IMR-90 (cell line): ENCODE measurements at regions not wholly inside any gene's neighbourhood (a gene's known extent, or its start where the extent isn't known, plus 50 kb on each side); places are given as distances from the start of the nearest gene placed in this dataset.

Experiments
- ATAC-seq: fragments of 200-7000 bp; cut with Tn5 transposase; 2 replicates; pipeline ENCODE4 v1.9.1; 2020; ENCODE audit warnings: low read depth, mild to moderate bottlenecking, moderate library complexity
- BruUV-seq: library from RNA; stranded (reverse); fragments of 400-500 nt; replicated peaks from 2 replicates; lab custom pipeline; 2021; lab: Mats Ljungman, UMichigan
- CTCF ChIA-PET: fragments of 300-600 bp; formaldehyde crosslinking; extraction: SDS; loops from one replicate; lab custom pipeline; 2021; ENCODE audit warnings: antibody characterized with exemption; lab: Yijun Ruan, JAX
- POLR2A ChIA-PET: fragments of 300-600 bp; sonication (Branson Sonifier 250); formaldehyde crosslinking; loops from one replicate; lab custom pipeline; 2022; ENCODE audit warnings: antibody characterized with exemption; ENCODE audit not compliant: unreplicated experiment; lab: Charles Lee
- DNase-seq: peaks from one replicate; pipeline ENCODE4 v3.0.0; 2013
- H2AFZ ChIP-seq: replicated peaks from 2 replicates; pipeline ENCODE3; 2013; ENCODE audit warnings: low read length, mild to moderate bottlenecking; ENCODE audit not compliant: poor library complexity
- H2AK5ac ChIP-seq: 2 replicates; pipeline ENCODE4 v1.6.1; 2013; ENCODE audit warnings: low read depth, low read length, inconsistent platforms
- H2AK9ac ChIP-seq: replicated peaks from 2 replicates; pipeline ENCODE3; 2013; ENCODE audit warnings: mild to moderate bottlenecking, low read depth, low read length, moderate library complexity; ENCODE audit not compliant: poor library complexity
- H2BK120ac ChIP-seq: 2 replicates; pipeline ENCODE4 v1.6.1; 2013; ENCODE audit warnings: low read depth, low read length, inconsistent platforms
- H2BK15ac ChIP-seq: 3 replicates; pipeline ENCODE4 v1.6.1; 2013; ENCODE audit warnings: low read depth, low read length, inconsistent platforms
- H2BK20ac ChIP-seq: 2 replicates; pipeline ENCODE4 v1.6.1; 2013; ENCODE audit warnings: low read depth, mild to moderate bottlenecking, inconsistent platforms, low read length, moderate library complexity
- H2BK5ac ChIP-seq: 2 replicates; pipeline ENCODE4 v1.6.1; 2013; ENCODE audit warnings: mild to moderate bottlenecking, low read depth, low read length, inconsistent platforms; ENCODE audit not compliant: poor library complexity, severe bottlenecking
- H3K14ac ChIP-seq: replicated peaks from 2 replicates; pipeline ENCODE4 v1.6.1; 2013; ENCODE audit warnings: low read depth, low read length, inconsistent platforms
- H3K18ac ChIP-seq: 2 replicates; pipeline ENCODE4 v1.6.1; 2013; ENCODE audit warnings: low read depth, low read length, control low read depth
- H3K23ac ChIP-seq: 2 replicates; pipeline ENCODE4 v1.6.1; 2013; ENCODE audit warnings: low read depth, low read length, inconsistent platforms
- H3K27ac ChIP-seq: 2 replicates; pipeline ENCODE4 v1.5.1; 2013; ENCODE audit warnings: mild to moderate bottlenecking, control low read depth, low read length; ENCODE audit not compliant: insufficient read depth
- H3K27me3 ChIP-seq: 2 replicates; pipeline ENCODE4 v1.6.1; 2013; ENCODE audit warnings: low read length; ENCODE audit not compliant: control insufficient read depth, insufficient read depth
- H3K36me3 ChIP-seq: 2 replicates; pipeline ENCODE4 v1.6.1; 2013; ENCODE audit warnings: low read length, mixed read lengths; ENCODE audit not compliant: control insufficient read depth, insufficient read depth
- H3K4ac ChIP-seq: 2 replicates; pipeline ENCODE4 v1.6.1; 2013; ENCODE audit warnings: low read depth, low read length, inconsistent platforms
- H3K4me1 ChIP-seq: 2 replicates; pipeline ENCODE4 v1.6.1; 2013; ENCODE audit warnings: low read length, mixed read lengths; ENCODE audit not compliant: control insufficient read depth, insufficient read depth
- H3K4me2 ChIP-seq: 2 replicates; pipeline ENCODE4 v1.6.1; 2013; ENCODE audit warnings: low read depth, mild to moderate bottlenecking, control low read depth, low read length, moderate library complexity
- H3K4me3 ChIP-seq: 2 replicates; pipeline ENCODE4 v1.5.1; 2013; ENCODE audit warnings: low read depth, mild to moderate bottlenecking, control low read depth, low read length, moderate library complexity; ENCODE audit not compliant: insufficient read depth
- H3K56ac ChIP-seq: 2 replicates; pipeline ENCODE4 v1.6.1; 2013; ENCODE audit warnings: low read length, inconsistent platforms; ENCODE audit not compliant: insufficient read depth; ENCODE audit errors: extremely low read depth
- H3K79me1 ChIP-seq, 2 experiments: 2 replicates each; pipeline ENCODE4 v1.6.1; 2013; ENCODE audit warnings: low read length in 2 of 2, inconsistent platforms in 1 of 2, low read depth in 1 of 2
- H3K9ac ChIP-seq: 2 replicates; pipeline ENCODE4 v1.6.1; 2013; ENCODE audit warnings: low read depth, low read length, control low read depth
- H3K9me1 ChIP-seq: 2 replicates; pipeline ENCODE4 v1.6.1; 2013; ENCODE audit warnings: low read length, inconsistent platforms; ENCODE audit not compliant: insufficient read depth
- H3K9me3 ChIP-seq: 2 replicates; pipeline ENCODE4 v1.6.1; 2013; ENCODE audit warnings: low read length; ENCODE audit not compliant: control insufficient read depth, insufficient read depth
- H4K20me1 ChIP-seq: 2 replicates; pipeline ENCODE4 v1.6.1; 2013; ENCODE audit warnings: low read length, inconsistent platforms; ENCODE audit not compliant: insufficient read depth
- H4K5ac ChIP-seq: 2 replicates; pipeline ENCODE4 v1.6.1; 2013; ENCODE audit warnings: mild to moderate bottlenecking, low read depth, low read length, control low read depth
- H4K8ac ChIP-seq, 2 experiments: 2 replicates each; pipeline ENCODE4 v1.6.1; 2013; ENCODE audit warnings: low read depth in 2 of 2, low read length in 2 of 2, control low read depth in 1 of 2, inconsistent platforms in 1 of 2
- H4K91ac ChIP-seq: 2 replicates; pipeline ENCODE4 v1.6.1; 2013; ENCODE audit warnings: low read depth, low read length, inconsistent platforms; ENCODE audit not compliant: insufficient read depth
- BHLHE40 ChIP-seq: fragments of 150-350 bp; IDR thresholded peaks from 2 replicates; pipeline ENCODE4 v1.6.1; 2016; ENCODE audit warnings: mild to moderate bottlenecking, low read depth, low read length
- CEBPB ChIP-seq: IDR thresholded peaks from 2 replicates; pipeline ENCODE4 v1.6.1; 2012; ENCODE audit warnings: low read depth, low read length, improper control_type of control experiment
- FOS ChIP-seq: fragments of 150-350 bp; IDR thresholded peaks from 2 replicates; pipeline ENCODE4 v1.6.1; 2016; ENCODE audit warnings: low read depth, low read length
- MAFK ChIP-seq: IDR thresholded peaks from 2 replicates; pipeline ENCODE4 v1.6.1; 2012; ENCODE audit warnings: low read depth, low read length, improper control_type of control experiment
- MAZ ChIP-seq: IDR thresholded peaks from 2 replicates; pipeline ENCODE4 v1.6.1; 2012; ENCODE audit warnings: low read depth, mild to moderate bottlenecking, low read length, improper control_type of control experiment, moderate library complexity, borderline replicate concordance
- MXI1 ChIP-seq: IDR thresholded peaks from 2 replicates; pipeline ENCODE4 v1.6.1; 2012; ENCODE audit warnings: low read depth, mild to moderate bottlenecking, low read length, moderate library complexity, borderline replicate concordance
- NFE2L2 ChIP-seq: fragments of 150-350 bp; IDR thresholded peaks from 2 replicates; pipeline ENCODE4 v1.6.1; 2016; ENCODE audit warnings: low read depth, mild to moderate bottlenecking, low read length
- POLR2A ChIP-seq: IDR thresholded peaks from 2 replicates; pipeline ENCODE4 v1.6.1; 2012; ENCODE audit warnings: mild to moderate bottlenecking, low read depth, low read length
- RCOR1 ChIP-seq: IDR thresholded peaks from 2 replicates; pipeline ENCODE4 v1.6.1; 2012; ENCODE audit warnings: mild to moderate bottlenecking, low read length, improper control_type of control experiment; ENCODE audit not compliant: insufficient replicate concordance
- SMC3 ChIP-seq: fragments of 150-350 bp; IDR thresholded peaks from 2 replicates; pipeline ENCODE4 v1.6.1; 2016; ENCODE audit warnings: low read depth, mild to moderate bottlenecking, antibody characterized with exemption, low read length, moderate library complexity
- WGBS, 2 experiments: methylation state at CpG; one replicate each; pipeline versions ENCODE4 v1.1.5 to v1.1.7; 2013; ENCODE audit warnings: missing lambda C conversion rate in 2 of 2; ENCODE audit not compliant: insufficient read length in 1 of 2; ENCODE audit errors: extremely low coverage in 2 of 2; 5-methylcytosine and 5-hydroxymethylcytosine counted together
- dilution Hi-C: fragments of 300-500 bp; cut with HindIII; formaldehyde crosslinking; loops from one replicate; pipeline ENCODE4 v1.14.3; 2018; ENCODE audit warnings: low sequenced_read_pairs; ENCODE audit not compliant: unreplicated experiment
- in situ Hi-C: fragments of 300-500 bp; cut with MboI; formaldehyde crosslinking; loops from 3 replicates; pipeline ENCODE4 v1.14.3; 2019; ENCODE audit warnings: low sequenced_read_pairs, inconsistent platforms, mixed read lengths
- intact Hi-C: fragments of 100-400 bp; cut with micrococcal nuclease; formaldehyde crosslinking; loops from 2 replicates; pipeline ENCODE4 v1.10.0; 2022
- TF ChIP-seq, protein P1 (sequence below): fragments of 150-350 bp; IDR thresholded peaks from 2 replicates; pipeline ENCODE4 v1.6.1; 2017; ENCODE audit warnings: mild to moderate bottlenecking, antibody characterized with exemption, low read length, low read depth
- TF ChIP-seq, protein P2 (sequence below): conservative IDR thresholded peaks from 2 replicates; pipeline ENCODE4 v1.5.1; 2012; ENCODE audit warnings: mild to moderate bottlenecking, low read depth, low read length, improper control_type of control experiment

DNA sequence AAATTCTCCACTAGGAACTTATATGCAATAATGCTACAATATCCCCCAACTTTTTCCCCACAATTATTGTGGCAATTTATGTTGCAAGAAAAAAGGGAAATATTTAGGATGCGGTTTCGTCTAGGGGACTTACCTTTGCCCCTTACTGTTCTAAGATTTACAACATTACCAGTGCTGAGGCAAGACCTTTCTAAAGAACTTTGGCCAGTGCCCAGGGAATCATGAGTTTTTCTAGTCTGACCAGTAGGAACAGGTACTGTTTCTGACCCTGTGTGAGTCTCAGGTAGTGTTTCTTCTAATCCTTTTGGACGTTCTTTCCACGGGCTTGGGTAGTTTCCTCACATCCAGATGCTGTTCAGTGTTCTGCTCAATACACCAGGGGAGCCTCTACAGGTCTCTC is 373.7 kb downstream of the HAPSTR1 start:
- Histone ChIP-seq H3K27me3 (no peaks in the 10 kb centered on the region), H2AFZ (no peak overlapping the region), H4K20me1 (no peaks in the 10 kb centered on the region), H2BK120ac (no peak overlapping the region), H3K23ac (no peak overlapping the region), H3K9me1 (no peaks in the 10 kb centered on the region), H3K4ac (no peak overlapping the region), H4K91ac (no peak overlapping the region), H3K4me2 (no peak overlapping the region), H4K5ac (no peak overlapping the region), H3K4me3 (no peak overlapping the region), H3K18ac (no peak overlapping the region), H2AK5ac (no peak overlapping the region), H3K4me1 (no peaks in the 10 kb centered on the region), H3K56ac (no peak overlapping the region), H3K9ac (no peak overlapping the region), H3K14ac (no peak overlapping the region), H2AK9ac (no peak overlapping the region), H3K79me1 (no peaks in the 10 kb centered on the region), H2BK20ac (no peak overlapping the region), H2BK5ac (no peak overlapping the region), H2BK15ac (no peak overlapping the region), H3K36me3 (no peaks in the 10 kb centered on the region), H3K9me3 (peaks cover 5% of the 10 kb centered on the region), H4K8ac (no peak overlapping the region), H3K27ac (no peak overlapping the region)
- ChIA-PET CTCF (no interaction called here), POLR2A (no interaction called here)
- DNase-seq = no peak
- no peak for TF ChIP-seq NFE2L2
- no peak for TF ChIP-seq MAFK
- TF ChIP-seq, protein P1, sequence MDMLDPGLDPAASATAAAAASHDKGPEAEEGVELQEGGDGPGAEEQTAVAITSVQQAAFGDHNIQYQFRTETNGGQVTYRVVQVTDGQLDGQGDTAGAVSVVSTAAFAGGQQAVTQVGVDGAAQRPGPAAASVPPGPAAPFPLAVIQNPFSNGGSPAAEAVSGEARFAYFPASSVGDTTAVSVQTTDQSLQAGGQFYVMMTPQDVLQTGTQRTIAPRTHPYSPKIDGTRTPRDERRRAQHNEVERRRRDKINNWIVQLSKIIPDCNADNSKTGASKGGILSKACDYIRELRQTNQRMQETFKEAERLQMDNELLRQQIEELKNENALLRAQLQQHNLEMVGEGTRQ = no peak
- TF ChIP-seq, protein P2, sequence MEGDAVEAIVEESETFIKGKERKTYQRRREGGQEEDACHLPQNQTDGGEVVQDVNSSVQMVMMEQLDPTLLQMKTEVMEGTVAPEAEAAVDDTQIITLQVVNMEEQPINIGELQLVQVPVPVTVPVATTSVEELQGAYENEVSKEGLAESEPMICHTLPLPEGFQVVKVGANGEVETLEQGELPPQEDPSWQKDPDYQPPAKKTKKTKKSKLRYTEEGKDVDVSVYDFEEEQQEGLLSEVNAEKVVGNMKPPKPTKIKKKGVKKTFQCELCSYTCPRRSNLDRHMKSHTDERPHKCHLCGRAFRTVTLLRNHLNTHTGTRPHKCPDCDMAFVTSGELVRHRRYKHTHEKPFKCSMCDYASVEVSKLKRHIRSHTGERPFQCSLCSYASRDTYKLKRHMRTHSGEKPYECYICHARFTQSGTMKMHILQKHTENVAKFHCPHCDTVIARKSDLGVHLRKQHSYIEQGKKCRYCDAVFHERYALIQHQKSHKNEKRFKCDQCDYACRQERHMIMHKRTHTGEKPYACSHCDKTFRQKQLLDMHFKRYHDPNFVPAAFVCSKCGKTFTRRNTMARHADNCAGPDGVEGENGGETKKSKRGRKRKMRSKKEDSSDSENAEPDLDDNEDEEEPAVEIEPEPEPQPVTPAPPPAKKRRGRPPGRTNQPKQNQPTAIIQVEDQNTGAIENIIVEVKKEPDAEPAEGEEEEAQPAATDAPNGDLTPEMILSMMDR = no peak
- TF ChIP-seq CEBPB = no peak
- TF ChIP-seq BHLHE40 = no peak
- TF ChIP-seq POLR2A = no peak
- TF ChIP-seq SMC3 = no peak
- no peak for TF ChIP-seq MXI1
- TF ChIP-seq MAZ = no peak
- TF ChIP-seq FOS = no peak
- no peak for TF ChIP-seq RCOR1
- intact Hi-C loops = no loop called here
- dilution Hi-C loops = no loop called here
- ATAC-seq = no peak
- no CpG with 5 or more reads among the region's 4 CpGs for WGBS, 2 experiments
- no TSS peak for BruUV-seq
- in situ Hi-C loops = no loop called here
